Putamen (tissue), 1 donor: ENCODE measurements at regions not wholly inside any gene's neighbourhood (a gene's known extent, or its start where the extent isn't known, plus 50 kb on each side); places are given as distances from the start of the nearest gene placed in this dataset.

Experiments
- DNase-seq: peaks from one replicate; pipeline ENCODE4 v3.0.0-alpha.2; 2016; ENCODE audit warnings: low spot score

DNA sequence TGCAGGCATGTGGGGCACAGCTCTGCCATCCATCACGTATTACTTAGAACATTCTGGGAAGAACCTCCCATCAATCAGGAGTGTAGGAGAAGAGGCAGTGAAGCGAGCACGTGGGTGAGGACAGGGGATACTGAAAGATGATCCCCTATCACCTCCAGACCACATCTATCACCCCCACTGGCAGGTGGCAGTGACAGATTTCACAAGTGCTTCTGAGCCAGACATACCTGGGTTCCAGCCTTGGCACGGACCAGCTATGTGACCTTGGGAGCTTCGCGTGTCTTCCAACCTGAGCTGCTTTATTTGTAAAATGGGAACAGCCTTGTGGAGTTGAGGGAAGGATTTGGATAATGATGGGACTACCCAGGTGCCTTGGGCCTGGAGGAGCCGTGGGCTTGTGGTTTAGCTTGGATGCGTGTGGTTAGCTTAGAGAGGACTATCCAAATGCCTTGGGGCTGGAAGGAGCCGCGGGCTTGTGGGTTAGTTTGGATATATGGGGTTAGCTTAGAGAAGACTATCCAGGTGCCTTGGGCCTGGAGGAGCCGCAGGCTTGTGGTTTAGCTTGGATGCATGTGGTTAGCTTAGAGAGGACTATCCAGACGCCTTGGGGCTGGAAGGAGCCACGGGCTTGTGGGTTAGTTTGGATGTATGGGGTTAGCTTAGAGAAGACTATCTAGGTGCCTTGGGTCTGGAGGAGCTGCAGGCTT is 206.4 kb downstream of the ENGASE start:
- no peak for DNase-seq

DNA sequence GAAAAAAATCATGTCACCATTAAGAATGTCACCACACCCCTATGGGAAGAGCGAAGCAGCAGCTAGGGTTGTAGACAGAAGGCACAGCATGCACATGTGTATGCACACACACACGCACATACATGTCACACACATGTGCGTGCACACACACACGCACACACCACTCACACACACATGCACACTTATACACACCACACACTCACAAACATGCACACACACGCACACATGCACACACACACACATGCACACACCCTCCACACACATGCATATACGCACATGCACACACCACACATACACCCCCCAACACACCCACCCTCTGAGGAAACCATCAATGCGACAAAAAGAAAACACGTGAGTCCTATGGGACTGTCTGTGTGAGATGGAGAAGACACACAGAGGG is 205.4 kb downstream of the ENGASE start:
- no peak for DNase-seq

DNA sequence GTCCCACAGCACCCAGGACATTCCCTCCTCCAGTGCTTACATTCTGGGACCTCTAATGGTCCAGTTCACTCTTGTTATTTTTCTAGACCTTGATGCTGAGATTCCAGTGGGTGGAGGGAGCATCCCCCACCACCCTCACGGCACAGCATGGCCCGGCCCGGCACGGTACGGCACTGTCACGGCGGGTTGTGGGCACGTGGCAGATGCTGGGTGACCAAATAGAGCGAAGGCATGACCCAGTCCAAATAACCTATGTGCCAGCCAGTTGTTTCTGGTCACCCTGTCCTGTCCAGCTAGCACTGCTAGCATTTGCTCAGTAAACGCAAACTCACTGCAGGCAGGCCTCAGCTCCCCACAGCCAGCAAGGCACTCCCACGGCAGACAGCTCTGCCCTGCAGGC is 204.7 kb downstream of the ENGASE start:
- DNase-seq = no peak

DNA sequence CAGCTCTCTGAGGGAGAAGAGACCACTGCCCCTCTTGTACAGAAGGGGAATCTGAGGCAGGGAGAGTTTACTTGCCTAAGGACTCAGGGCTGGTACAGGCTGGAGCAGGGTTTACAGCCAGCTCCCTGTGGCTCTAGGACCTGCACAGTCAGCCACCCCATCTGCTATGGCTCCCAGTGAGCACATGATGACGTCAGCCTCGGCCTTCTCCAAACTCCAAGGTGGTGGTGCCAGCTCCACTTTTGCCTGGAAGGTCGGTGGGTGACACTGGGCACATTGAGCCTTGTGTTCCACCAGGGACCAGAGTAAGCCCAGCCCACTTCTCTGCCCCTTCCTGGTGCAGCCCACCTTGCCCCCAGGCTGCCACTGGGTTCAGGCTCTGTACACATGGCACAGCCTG is 202.2 kb downstream of the ENGASE start:
- DNase-seq = no peak

DNA sequence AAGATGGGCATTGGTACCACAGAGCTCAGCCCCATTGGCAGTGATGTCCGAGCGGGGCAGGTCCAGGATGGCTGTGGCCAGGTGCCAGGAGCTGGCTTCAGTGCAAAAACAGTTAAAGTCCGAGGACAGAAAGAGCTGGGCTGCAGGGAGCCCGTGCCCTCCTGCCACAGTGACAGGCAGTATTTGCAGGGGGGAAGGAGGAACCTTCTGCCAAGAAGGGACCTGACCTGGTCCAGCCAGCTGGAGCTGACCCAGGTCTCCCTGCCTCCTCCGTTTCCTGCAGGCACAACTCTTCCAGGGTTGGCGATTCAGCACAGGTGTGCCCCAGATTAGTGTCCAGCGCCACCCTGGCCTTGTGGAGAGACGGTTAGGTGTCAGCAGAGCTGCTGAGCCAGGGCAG is 199.0 kb downstream of the ENGASE start:
- no peak for DNase-seq

DNA sequence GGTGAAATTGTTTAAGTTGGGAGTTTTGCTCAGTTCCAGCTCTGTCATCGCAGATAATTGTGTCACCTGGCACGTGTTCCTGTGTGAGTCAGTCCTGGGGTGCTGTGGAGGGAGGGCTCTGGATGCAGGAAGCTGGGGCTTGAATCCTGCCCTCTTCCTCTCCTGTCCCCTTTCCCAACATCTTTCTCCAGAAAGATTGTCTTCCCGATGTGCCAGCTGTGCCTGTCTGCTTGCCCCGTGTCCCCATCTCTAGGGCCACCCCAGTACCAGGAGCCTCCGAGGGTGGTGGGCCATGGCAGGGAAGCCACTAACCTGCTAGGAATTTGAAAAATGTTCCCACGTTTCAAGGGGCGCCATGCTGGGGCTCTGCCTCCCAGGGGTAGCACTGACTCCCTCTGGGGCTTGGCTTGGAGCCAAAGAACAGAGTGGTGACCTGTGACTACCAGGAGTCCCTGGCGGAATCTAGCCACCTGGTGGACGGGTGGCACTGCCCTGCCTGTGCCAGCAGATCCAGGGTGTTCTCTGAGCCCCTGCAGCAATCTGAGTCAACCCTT is 198.1 kb downstream of the ENGASE start:
- DNase-seq = no peak

DNA sequence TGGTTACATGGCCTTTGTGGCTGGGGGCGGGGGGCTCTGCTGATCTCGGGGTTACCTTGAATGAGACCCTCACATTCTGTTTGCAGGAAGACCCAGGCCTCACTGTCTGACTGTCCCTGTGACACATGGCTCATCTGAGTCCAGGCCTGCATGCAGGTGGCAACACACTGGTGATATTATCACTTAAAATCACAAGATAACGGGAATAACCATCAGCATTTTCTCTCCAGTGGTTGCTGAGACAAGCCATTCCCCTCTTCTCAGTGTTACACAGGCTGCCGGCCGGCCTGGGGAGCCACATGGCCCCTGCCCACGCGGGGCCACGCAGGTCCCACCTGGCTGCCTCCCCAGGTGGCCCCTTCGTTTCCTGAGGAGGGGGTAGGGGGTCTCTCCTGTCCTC is 197.6 kb downstream of the ENGASE start:
- DNase-seq = no peak

DNA sequence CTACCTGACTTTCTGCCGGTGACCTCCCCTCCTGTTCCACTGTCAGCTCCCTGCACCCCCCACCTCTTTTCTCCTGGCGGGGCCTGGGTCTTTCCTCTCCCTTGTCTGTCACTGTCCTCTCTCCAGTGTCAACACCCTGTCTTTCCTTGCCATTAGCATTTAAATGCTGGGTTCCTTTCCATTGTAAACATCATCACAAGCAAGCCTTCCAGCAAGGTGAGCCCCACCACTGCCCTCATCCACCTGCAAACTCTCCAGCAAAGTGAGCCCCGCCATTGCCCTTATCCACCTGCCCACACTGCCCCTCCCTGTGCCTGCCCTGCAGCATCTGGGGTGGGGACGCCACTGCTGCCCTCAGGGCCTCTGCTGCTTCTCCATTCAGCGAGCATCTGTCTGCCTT is 195.0 kb downstream of the ENGASE start:
- DNase-seq = no peak

DNA sequence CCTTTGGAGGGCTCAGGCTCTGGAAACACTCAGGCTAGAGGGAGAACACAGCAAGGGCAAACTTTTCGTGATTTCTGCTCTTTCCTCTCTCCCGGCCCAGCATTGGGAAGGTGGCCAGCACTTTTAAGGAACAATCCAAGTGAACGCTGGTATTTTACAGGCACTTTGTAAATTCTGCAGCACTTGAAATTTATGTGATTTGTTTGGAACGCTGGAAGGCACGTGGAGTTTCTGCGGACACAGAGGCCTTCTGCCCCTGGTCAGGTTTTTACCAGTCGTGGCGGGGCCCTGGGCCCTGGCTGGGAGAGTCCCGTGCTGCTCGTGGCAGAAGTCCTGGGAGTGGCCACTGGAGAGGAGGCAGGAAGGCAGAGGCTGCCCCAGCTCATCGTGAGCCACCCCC is 188.6 kb downstream of the ENGASE start:
- no peak for DNase-seq

DNA sequence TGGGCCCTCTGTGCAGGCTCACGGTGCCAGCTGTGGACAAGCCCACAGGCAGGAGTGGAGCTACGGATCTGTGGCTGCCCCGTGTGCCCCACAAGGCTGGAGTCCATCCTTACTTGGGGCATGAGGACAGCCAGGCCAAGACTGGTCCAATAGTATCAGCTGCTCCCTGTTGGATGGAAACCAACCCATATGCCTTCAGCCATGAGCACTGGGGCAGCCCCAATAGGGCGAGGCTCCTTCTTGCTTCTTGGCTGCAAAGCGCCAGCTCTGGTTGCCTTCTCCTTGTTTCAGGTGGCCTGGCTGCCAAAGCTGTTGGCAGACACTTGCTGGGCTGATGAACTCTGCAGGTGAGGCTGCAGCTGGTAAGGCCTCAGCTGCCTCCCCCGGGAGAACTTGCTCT is 188.0 kb downstream of the ENGASE start:
- no peak for DNase-seq

DNA sequence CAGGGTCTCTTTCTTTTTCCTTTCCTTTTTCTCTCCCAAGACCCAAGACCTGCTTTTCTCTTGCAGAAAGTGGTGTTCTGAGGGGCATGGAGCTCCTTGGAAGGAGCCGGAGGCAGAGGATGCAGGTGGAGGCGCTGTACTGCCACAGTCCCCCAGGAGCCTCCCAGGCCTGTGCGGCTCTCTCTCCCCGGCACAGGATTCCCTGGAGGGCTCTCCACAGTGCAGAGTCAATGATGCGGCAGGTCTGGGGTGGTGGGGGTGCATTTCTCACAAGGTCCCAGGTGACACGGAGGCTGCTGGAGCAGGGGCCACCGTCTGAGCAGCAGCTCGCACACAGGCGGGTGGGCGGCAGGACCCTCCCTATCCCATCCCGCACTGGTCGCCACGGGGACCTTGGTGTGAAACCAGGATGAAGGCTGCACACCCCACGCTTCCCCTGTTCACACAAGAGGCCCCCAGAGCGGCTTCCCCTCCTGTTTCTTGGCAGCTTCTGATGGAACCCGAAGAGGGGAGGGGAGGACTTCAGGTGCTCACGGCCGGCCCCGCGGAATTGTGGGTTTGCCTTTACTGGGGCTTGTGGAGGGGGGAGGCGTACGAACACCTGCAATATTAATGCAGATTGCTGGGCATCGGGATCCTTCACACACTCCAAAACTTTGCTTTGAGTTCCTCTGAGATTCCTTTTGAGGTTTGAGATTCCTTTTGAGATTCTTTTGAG is 186.9 kb downstream of the ENGASE start:
- no peak for DNase-seq

DNA sequence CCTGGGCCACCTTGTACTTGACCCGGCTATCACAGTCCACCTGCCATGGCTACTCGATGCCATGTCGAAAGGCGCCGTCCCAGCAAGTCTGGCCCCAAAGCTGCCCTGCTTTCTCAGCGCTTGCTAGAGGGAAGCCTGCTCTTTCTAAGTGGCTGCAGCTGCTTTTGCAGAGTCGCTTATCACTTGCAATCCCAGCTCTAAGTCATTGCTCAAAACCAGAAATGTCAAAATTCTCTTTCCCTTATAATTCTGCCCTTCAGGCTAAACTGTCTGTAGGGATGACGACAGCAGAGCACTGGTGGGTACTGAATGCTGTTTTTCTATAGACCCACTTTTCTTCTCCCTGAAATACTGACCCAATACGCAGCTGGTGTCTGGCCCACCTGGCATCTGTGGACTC is 184.2 kb downstream of the ENGASE start:
- no peak for DNase-seq

DNA sequence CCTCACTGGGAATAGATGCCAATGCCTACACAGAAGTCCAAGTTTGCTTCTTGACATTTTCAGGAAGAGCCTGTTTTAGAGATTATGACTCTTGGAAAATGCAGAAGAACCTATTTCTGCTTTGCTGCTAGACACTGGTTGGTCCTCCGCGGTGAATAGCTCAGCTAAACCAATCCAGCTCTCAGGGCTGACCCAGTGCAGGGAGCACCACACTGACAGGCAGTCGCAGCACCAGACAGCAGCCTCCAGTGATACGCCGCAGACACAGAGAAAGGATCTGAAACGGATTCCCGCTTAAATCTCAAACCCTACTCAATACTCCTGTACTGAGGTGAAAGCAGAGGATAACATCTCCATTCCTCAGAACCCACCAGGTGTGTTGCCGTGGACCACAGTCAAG is 183.4 kb downstream of the ENGASE start:
- DNase-seq = no peak

DNA sequence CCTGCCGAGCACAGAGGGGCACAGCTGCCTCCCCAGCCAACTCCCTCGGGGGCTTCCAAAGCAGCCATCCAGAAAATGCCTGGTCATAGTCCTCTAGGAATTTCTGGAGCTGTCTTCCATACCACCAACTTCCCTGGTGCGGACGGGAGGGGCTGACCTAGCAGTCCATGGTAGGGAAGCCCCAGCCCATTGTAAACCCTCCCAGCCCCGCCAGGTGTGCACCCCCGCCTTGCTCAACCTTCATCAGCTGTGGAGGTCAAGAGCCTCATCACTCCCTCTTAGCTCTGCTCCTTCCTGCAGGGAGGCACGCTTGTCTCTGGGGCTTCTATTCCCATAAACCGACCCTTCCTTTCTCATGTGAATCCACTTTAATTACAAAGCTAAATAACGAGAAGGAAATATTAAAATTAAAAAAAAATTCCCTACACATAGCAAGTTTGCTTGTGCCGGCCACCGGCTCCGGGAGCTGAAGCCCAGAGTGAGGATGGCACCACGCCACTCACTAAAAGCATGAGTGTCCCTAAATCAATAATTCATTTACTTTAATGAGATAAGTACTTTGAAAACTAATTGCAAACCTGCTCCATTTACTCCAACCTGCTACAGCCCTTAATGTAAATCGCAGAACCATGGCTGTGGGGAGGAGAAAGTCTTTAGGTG is 181.4 kb downstream of the ENGASE start:
- no peak for DNase-seq

DNA sequence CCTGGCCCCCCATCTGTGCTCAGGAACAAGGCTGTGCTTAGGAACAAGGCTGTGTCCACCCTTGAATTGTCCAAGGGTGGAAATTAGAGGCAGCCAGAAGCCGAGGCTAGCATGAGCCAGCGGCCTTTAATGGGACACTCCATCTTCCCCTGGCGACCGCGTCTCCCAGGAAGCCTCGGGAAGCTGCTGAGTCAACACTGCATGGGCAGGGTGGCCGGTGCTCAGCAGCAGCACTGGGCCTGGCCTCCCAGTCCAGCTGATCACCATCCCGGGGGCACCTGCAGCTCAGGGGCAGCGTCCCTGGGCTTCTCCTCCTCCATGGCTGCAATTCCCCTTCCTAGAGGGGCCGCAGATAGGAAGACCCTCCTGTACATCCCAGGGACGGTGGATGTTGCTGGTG is 180.8 kb downstream of the ENGASE start:
- no peak for DNase-seq

DNA sequence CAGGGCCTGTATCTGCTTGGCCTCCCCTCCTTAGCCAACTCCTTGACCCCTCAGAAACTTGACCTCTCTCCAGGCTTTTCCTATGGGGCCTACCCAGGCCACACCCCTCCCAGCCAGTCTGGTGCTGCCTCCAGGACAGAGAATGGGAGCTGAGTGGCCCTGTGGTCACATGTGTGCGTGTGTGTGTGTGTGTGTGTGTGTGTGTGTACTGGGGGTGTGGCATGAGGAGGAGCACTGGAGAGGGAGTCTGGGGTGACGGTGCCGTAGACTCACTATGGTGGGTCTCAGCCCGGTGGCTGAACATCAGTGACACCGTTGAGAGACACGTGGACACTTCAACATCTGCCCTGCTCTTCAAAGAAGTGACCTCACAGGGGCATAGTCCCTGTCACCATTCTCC is 180.4 kb downstream of the ENGASE start:
- DNase-seq = no peak

DNA sequence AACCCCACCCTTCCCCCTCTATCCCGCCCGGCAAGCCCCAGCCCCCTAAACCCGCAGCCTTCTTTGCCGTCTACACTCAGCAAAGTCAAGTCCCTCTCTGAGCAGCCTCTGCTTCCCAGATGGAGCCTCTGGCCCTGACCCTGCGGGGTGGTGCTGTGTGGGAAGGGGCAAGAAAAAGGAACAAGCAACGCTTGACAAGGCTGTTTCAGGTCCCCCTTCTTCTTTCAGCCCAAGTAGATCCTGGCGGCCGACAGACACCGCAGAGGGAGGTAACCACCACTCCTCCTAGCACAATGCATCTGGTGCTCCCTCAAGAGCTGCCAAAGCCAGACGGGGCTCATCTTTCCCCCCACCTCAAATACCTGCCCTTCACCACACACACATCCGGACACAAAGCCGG is 178.3 kb downstream of the ENGASE start:
- DNase-seq = no peak

DNA sequence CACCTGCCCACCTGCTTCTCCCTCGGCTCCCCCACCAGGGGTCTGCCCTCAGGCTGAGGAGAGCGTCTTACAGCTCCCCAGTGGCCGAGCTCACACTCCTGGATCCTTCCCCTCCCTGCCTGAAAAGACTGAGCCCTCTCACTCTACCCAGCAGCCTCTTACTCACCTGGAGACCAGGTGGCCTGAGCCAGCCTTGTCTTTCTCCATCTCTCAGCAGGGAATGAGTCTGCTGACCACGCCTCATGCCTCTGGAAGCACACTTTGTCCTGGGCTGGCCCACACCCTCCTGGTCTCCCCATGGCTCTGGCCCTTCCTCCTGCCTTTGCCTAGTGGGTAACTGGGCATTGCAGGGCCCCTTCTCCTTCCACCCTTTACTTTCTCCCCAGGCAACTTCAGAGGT is 177.2 kb downstream of the ENGASE start:
- no peak for DNase-seq

DNA sequence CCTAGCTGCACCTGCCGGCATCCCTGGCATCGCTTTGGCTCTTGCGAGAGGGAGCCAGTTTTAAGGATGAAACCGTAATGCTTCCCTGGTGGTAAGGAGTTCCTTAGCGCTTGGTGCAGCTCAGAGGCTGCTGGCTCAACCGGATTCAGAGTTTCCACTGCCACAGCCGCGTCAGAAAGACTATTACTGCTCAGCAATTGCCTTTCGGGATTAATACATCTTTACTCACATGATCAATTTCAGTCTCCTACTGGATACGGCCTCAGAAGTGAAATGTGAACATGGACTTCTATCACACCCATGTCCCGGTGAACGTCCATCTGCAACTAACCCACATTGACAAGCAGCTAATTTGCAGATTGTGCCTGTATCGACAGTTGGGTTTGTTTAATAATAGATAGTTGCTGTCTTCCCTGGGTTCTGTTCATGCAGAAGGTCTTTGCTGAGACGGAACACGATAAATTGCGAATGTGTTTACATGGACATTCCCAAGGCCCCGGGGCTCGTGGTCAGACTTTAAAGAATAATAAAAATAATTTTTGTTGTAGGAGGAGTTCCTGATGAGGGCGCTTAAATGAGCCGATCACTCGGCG is 175.4 kb downstream of the ENGASE start:
- DNase-seq = no peak

DNA sequence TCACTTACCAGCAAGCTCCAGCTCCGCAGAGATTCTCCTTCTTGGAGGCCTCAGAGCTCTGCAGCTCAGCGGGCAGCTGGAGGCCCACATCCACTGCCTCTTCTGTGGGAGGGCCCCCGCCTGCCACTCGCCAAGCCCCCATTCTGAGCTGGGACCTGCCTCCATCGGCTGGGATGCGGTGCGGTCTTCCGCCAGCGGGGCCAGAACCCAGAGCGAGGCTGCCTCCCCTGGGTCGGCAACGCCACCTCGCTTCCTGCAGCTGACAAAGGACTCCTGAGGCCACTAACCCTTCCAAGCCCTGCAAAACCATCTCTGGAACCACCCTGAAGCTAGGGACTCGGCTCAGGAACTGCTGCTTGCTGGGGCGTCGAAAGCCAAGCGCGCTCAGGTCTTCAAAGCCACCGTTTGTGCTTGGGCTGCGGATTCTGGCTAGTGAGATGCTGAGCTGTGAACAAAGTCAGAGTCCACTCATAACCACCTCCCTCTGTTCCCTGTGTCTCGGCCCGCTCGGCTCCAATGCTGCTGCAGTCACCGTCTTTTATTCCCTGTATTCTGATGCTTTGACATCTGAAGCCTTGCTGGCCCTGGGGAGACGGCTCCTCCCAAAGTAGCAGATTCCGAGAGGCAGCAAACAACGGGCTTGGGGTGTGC is 174.3 kb downstream of the ENGASE start:
- DNase-seq = no peak

DNA sequence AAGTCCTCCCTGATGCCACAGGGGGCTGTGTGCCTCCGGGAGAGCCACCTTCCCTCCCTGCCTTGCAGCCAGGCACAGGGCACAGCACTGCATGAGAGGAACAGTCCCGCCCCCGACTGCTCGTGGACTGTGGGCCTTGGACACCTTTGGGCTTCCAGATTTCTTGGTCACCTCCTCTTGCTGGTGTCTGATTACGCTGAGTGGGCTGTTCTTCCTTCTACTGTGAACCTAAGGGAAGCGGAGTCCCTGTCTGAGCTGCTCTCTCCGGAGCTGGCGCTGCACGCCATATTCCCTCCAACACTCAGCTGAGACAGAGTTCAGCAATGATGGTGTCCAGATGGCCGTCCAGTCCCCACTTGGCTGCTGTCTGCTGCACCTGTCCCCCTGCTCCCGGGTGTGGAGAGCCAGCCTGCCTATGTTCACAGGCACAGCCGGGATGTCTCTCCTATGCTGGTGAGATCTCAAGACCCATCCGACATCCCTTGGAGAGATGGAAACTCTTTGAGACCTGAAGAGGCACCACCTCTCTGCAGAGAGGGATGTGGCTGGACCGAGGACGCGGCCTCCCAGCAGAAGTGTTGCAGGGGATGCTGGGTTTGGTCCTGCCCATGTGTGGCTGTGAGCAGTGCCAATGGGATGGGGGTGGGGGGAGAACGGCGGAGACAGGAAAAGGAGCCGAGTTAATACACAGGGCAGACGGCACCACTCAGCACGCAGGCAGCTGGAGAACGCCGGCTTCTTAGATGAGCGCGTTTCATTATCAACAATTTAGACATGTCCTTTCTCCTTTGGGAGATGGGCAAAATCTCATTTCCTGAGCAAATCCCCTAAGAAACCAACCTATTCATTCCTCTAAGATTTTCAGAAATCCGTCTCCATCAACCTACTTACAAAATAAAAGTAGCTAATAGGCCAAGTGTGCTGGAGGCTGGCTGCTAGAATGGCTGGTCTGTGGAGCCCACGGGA is 171.9 kb downstream of the ENGASE start:
- no peak for DNase-seq
